ENCODE measurements at regions not wholly inside any gene's neighbourhood (a gene's known extent, or its start where the extent isn't known, plus 50 kb on each side); places are given as distances from the start of the nearest gene placed in this dataset.

- H3K27me3 ChIP-seq (ENCODE audit: control insufficient read depth, insufficient read depth, low read length), result no peaks in the 10 kb centered on the region
- H3K4me1 ChIP-seq (ENCODE audit: control insufficient read depth, insufficient read depth, low read length), result no peaks in the 10 kb centered on the region
- H3K4me3 ChIP-seq (ENCODE audit: low read length), result no peak overlapping the region
- H3K9me3 ChIP-seq (ENCODE audit: control insufficient read depth, low read depth, low read length), result no peaks in the 10 kb centered on the region
- no peak overlapping the region for H3K27ac ChIP-seq (ENCODE audit: low read length)
- no peak for DNase-seq
- no peaks in the 10 kb centered on the region for H3K36me3 ChIP-seq (ENCODE audit: control insufficient read depth, insufficient read depth, low read length)
Measured at GRCh38 chr1:106698660-106699059, 357.8 kb upstream of the PRMT6 start.

GRCh38 chr1:106699433-106699832, 357.0 kb upstream of the PRMT6 start:
- Histone ChIP-seq H3K27me3 (ENCODE audit: control insufficient read depth, insufficient read depth, low read length) (no peaks in the 10 kb centered on the region), H3K36me3 (ENCODE audit: control insufficient read depth, insufficient read depth, low read length) (no peaks in the 10 kb centered on the region), H3K4me1 (ENCODE audit: control insufficient read depth, insufficient read depth, low read length) (no peaks in the 10 kb centered on the region), H3K27ac (ENCODE audit: low read length) (no peak overlapping the region), H3K4me3 (ENCODE audit: low read length) (no peak overlapping the region), H3K9me3 (ENCODE audit: control insufficient read depth, low read depth, low read length) (no peaks in the 10 kb centered on the region)
- DNase-seq, result no peak

- Histone ChIP-seq H3K4me3 (ENCODE audit: low read length) (no peak overlapping the region), H3K27me3 (ENCODE audit: control insufficient read depth, insufficient read depth, low read length) (no peaks in the 10 kb centered on the region), H3K27ac (ENCODE audit: low read length) (no peak overlapping the region), H3K4me1 (ENCODE audit: control insufficient read depth, insufficient read depth, low read length) (no peaks in the 10 kb centered on the region), H3K36me3 (ENCODE audit: control insufficient read depth, insufficient read depth, low read length) (no peaks in the 10 kb centered on the region), H3K9me3 (ENCODE audit: control insufficient read depth, low read depth, low read length) (no peaks in the 10 kb centered on the region)
- DNase-seq, result no peak
Measured at GRCh38 chr1:106700211-106700610, 356.3 kb upstream of the PRMT6 start.

- no peak overlapping the region for H3K4me3 ChIP-seq (ENCODE audit: low read length)
- no peaks in the 10 kb centered on the region for H3K4me1 ChIP-seq (ENCODE audit: control insufficient read depth, insufficient read depth, low read length)
- H3K36me3 ChIP-seq (ENCODE audit: control insufficient read depth, insufficient read depth, low read length), result no peaks in the 10 kb centered on the region
- H3K27me3 ChIP-seq (ENCODE audit: control insufficient read depth, insufficient read depth, low read length), result no peaks in the 10 kb centered on the region
- no peaks in the 10 kb centered on the region for H3K9me3 ChIP-seq (ENCODE audit: control insufficient read depth, low read depth, low read length)
- no peak for DNase-seq
- no peak overlapping the region for H3K27ac ChIP-seq (ENCODE audit: low read length)
Measured at GRCh38 chr1:106705971-106706370, 350.5 kb upstream of the PRMT6 start.

GRCh38 chr1:106717591-106717990, 338.9 kb upstream of the PRMT6 start:
- no peak for DNase-seq
- Histone ChIP-seq H3K27me3 (ENCODE audit: control insufficient read depth, insufficient read depth, low read length) (no peaks in the 10 kb centered on the region), H3K36me3 (ENCODE audit: control insufficient read depth, insufficient read depth, low read length) (no peaks in the 10 kb centered on the region), H3K27ac (ENCODE audit: low read length) (no peak overlapping the region), H3K9me3 (ENCODE audit: control insufficient read depth, low read depth, low read length) (no peaks in the 10 kb centered on the region), H3K4me3 (ENCODE audit: low read length) (no peak overlapping the region), H3K4me1 (ENCODE audit: control insufficient read depth, insufficient read depth, low read length) (no peaks in the 10 kb centered on the region)
- WGBS (ENCODE audit: insufficient coverage, low lambda C conversion rate), result no CpG with 5 or more reads among the region's 7 CpGs

GRCh38 chr1:106721790-106722189, 334.7 kb upstream of the PRMT6 start:
- Histone ChIP-seq H3K27ac (ENCODE audit: low read length) (no peak overlapping the region), H3K4me3 (ENCODE audit: low read length) (no peak overlapping the region), H3K4me1 (ENCODE audit: control insufficient read depth, insufficient read depth, low read length) (no peaks in the 10 kb centered on the region), H3K36me3 (ENCODE audit: control insufficient read depth, insufficient read depth, low read length) (no peaks in the 10 kb centered on the region), H3K27me3 (ENCODE audit: control insufficient read depth, insufficient read depth, low read length) (no peaks in the 10 kb centered on the region), H3K9me3 (ENCODE audit: control insufficient read depth, low read depth, low read length) (no peaks in the 10 kb centered on the region)
- no peak for DNase-seq

- H3K36me3 ChIP-seq (ENCODE audit: control insufficient read depth, insufficient read depth, low read length), result no peaks in the 10 kb centered on the region
- no peak for DNase-seq
- H3K4me1 ChIP-seq (ENCODE audit: control insufficient read depth, insufficient read depth, low read length), result no peaks in the 10 kb centered on the region
- WGBS (ENCODE audit: insufficient coverage, low lambda C conversion rate), result 100% methylated on average over 1 of the region's 1 CpG
- H3K9me3 ChIP-seq (ENCODE audit: control insufficient read depth, low read depth, low read length), result no peaks in the 10 kb centered on the region
- H3K27ac ChIP-seq (ENCODE audit: low read length), result no peak overlapping the region
- H3K27me3 ChIP-seq (ENCODE audit: control insufficient read depth, insufficient read depth, low read length), result no peaks in the 10 kb centered on the region
- no peak overlapping the region for H3K4me3 ChIP-seq (ENCODE audit: low read length)
Measured at GRCh38 chr1:106722466-106722865, 334.0 kb upstream of the PRMT6 start.

- DNase-seq, result no peak
- Histone ChIP-seq H3K4me3 (ENCODE audit: low read length) (no peak overlapping the region), H3K27ac (ENCODE audit: low read length) (no peak overlapping the region), H3K27me3 (ENCODE audit: control insufficient read depth, insufficient read depth, low read length) (no peaks in the 10 kb centered on the region), H3K4me1 (ENCODE audit: control insufficient read depth, insufficient read depth, low read length) (no peaks in the 10 kb centered on the region), H3K9me3 (ENCODE audit: control insufficient read depth, low read depth, low read length) (no peaks in the 10 kb centered on the region), H3K36me3 (ENCODE audit: control insufficient read depth, insufficient read depth, low read length) (no peaks in the 10 kb centered on the region)
- WGBS (ENCODE audit: insufficient coverage, low lambda C conversion rate), result 80% methylated on average over 1 of the region's 3 CpGs
Measured at GRCh38 chr1:106727171-106727570, 329.3 kb upstream of the PRMT6 start.

- DNase-seq, result no peak
- Histone ChIP-seq H3K27me3 (ENCODE audit: control insufficient read depth, insufficient read depth, low read length) (no peaks in the 10 kb centered on the region), H3K36me3 (ENCODE audit: control insufficient read depth, insufficient read depth, low read length) (no peaks in the 10 kb centered on the region), H3K27ac (ENCODE audit: low read length) (no peak overlapping the region), H3K4me1 (ENCODE audit: control insufficient read depth, insufficient read depth, low read length) (no peaks in the 10 kb centered on the region), H3K4me3 (ENCODE audit: low read length) (no peak overlapping the region), H3K9me3 (ENCODE audit: control insufficient read depth, low read depth, low read length) (no peaks in the 10 kb centered on the region)
- 10% methylated on average over 2 of the region's 2 CpGs for WGBS (ENCODE audit: insufficient coverage, low lambda C conversion rate)
Measured at GRCh38 chr1:106746448-106747085, 309.9 kb upstream of the PRMT6 start.

GRCh38 chr1:106747232-106747631, 309.2 kb upstream of the PRMT6 start:
- WGBS (ENCODE audit: insufficient coverage, low lambda C conversion rate), result no CpG with 5 or more reads among the region's 3 CpGs
- H3K27me3 ChIP-seq (ENCODE audit: control insufficient read depth, insufficient read depth, low read length), result no peaks in the 10 kb centered on the region

GRCh38 chr1:106747791-106748190, 308.7 kb upstream of the PRMT6 start:
- Histone ChIP-seq H3K36me3 (ENCODE audit: control insufficient read depth, insufficient read depth, low read length) (no peaks in the 10 kb centered on the region), H3K4me1 (ENCODE audit: control insufficient read depth, insufficient read depth, low read length) (no peaks in the 10 kb centered on the region), H3K4me3 (ENCODE audit: low read length) (no peak overlapping the region), H3K27me3 (ENCODE audit: control insufficient read depth, insufficient read depth, low read length) (no peaks in the 10 kb centered on the region), H3K27ac (ENCODE audit: low read length) (no peak overlapping the region), H3K9me3 (ENCODE audit: control insufficient read depth, low read depth, low read length) (no peaks in the 10 kb centered on the region)
- WGBS (ENCODE audit: insufficient coverage, low lambda C conversion rate), result 100% methylated on average over 4 of the region's 15 CpGs
- DNase-seq, result no peak

More at GRCh38 chr1:106747232-106747631, 309.2 kb upstream of the PRMT6 start:
- Histone ChIP-seq H3K4me3 (ENCODE audit: low read length) (no peak overlapping the region), H3K9me3 (ENCODE audit: control insufficient read depth, low read depth, low read length) (no peaks in the 10 kb centered on the region), H3K27ac (ENCODE audit: low read length) (no peak overlapping the region), H3K36me3 (ENCODE audit: control insufficient read depth, insufficient read depth, low read length) (no peaks in the 10 kb centered on the region), H3K4me1 (ENCODE audit: control insufficient read depth, insufficient read depth, low read length) (no peaks in the 10 kb centered on the region)
- no peak for DNase-seq

Measured in large intestine (tissue), 3 donors.